ENCODE measurements at regions not wholly inside any gene's neighbourhood (a gene's known extent, or its start where the extent isn't known, plus 50 kb on each side); places are given as distances from the start of the nearest gene placed in this dataset.

DNA sequence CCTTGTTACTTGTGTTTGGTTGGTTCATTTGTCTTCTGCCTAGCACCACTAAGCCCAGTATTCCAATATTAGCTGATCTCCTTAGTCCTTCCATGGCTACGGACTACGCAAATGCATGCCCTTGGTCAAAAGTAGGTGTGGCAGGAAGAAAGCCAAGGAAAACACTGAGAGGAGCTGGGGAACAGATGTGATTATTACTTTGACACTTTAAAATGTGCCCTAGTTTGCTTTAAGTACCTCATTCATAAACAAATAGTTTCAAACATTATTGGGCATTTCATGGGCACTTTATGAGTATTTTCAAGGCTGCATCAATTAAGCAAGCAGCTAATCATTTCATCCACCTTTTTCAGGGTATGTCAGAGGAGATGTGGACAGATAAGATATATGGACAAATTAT, 60.1 kb upstream of the HDDC2 start:
- TF ChIP-seq, protein P1, sequence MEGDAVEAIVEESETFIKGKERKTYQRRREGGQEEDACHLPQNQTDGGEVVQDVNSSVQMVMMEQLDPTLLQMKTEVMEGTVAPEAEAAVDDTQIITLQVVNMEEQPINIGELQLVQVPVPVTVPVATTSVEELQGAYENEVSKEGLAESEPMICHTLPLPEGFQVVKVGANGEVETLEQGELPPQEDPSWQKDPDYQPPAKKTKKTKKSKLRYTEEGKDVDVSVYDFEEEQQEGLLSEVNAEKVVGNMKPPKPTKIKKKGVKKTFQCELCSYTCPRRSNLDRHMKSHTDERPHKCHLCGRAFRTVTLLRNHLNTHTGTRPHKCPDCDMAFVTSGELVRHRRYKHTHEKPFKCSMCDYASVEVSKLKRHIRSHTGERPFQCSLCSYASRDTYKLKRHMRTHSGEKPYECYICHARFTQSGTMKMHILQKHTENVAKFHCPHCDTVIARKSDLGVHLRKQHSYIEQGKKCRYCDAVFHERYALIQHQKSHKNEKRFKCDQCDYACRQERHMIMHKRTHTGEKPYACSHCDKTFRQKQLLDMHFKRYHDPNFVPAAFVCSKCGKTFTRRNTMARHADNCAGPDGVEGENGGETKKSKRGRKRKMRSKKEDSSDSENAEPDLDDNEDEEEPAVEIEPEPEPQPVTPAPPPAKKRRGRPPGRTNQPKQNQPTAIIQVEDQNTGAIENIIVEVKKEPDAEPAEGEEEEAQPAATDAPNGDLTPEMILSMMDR (IDR thresholded peaks at IDR 0.05; ENCODE audit: unreplicated experiment), result no peak

DNA sequence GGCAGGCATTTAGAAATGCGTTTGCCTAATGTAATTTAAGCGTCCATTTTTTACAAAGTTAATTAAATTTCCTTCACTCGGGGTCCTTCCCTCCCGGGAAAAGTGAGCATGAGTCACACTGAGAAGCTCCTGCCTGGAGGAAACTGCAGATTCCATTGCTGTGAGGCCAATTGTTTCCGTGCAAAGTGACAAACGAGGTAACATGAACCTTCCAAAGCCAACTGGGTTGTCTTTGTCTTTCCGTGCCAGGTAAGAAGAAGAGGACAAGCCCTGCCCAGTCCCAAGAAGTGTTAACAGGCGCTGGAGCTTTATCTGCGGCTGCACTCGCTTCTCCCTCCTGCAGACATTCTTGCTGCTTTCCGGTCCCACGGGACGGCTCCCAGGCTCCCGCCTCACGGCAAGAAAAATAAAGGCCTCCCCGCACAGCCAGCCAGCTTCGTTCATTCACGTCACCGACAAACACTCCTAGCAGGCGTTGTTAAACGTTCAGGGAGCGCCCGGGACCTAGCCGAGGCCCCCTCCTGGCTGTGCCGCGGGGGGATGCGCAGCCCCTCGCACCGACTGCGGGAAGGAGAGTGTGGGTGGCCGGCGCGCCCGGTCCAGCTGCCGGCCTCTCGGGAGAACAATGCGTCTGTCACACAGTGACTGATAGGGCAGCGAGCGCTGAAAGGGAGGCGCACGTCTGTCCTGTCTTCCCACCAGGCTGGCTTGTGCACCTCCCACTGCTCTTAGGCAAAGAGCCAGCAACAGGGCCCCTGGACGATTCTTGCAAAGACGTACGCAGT, 61.5 kb upstream of the HDDC2 start:
- H3K9me3 Mint-ChIP-seq (ENCODE audit: low read depth, unreplicated experiment), result no peaks in the 10 kb centered on the region
- intact Hi-C loops (cut with micrococcal nuclease; ENCODE audit: unreplicated experiment), result no loop called here
- H3K4me1 Mint-ChIP-seq (ENCODE audit: low read depth, unreplicated experiment), result peaks cover 8% of the 10 kb centered on the region
- H3K4me3 Mint-ChIP-seq (ENCODE audit: low read depth, unreplicated experiment), result peak overlapping the region; percentile 11
- BruUV-seq (replicated peaks), result no TSS peak
- TF ChIP-seq, protein P1 (IDR thresholded peaks at IDR 0.05; ENCODE audit: unreplicated experiment), result no peak
- CTCF ChIA-PET, result no interaction called here
- no peaks in the 10 kb centered on the region for H3K36me3 Mint-ChIP-seq (ENCODE audit: insufficient read depth, unreplicated experiment)
- DNase-seq, result peak; percentile 19
- no peak overlapping the region for H3K27ac Mint-ChIP-seq (ENCODE audit: unreplicated experiment)
- H3K27me3 Mint-ChIP-seq (ENCODE audit: unreplicated experiment), result peaks cover 57% of the 10 kb centered on the region

More for the DNA sequence above, 60.1 kb upstream of the HDDC2 start:
- H3K9me3 Mint-ChIP-seq (ENCODE audit: low read depth, unreplicated experiment), result no peaks in the 10 kb centered on the region
- peaks cover 8% of the 10 kb centered on the region for H3K4me1 Mint-ChIP-seq (ENCODE audit: low read depth, unreplicated experiment)
- DNase-seq, result no peak
- peaks cover 49% of the 10 kb centered on the region for H3K27me3 Mint-ChIP-seq (ENCODE audit: unreplicated experiment)
- no peak overlapping the region for H3K4me3 Mint-ChIP-seq (ENCODE audit: low read depth, unreplicated experiment)
- intact Hi-C loops (cut with micrococcal nuclease; ENCODE audit: unreplicated experiment), result no loop called here
- H3K36me3 Mint-ChIP-seq (ENCODE audit: insufficient read depth, unreplicated experiment), result no peaks in the 10 kb centered on the region
- CTCF ChIA-PET, result no interaction called here
- no peak overlapping the region for H3K27ac Mint-ChIP-seq (ENCODE audit: unreplicated experiment)
- BruUV-seq (replicated peaks), result no TSS peak

DNA sequence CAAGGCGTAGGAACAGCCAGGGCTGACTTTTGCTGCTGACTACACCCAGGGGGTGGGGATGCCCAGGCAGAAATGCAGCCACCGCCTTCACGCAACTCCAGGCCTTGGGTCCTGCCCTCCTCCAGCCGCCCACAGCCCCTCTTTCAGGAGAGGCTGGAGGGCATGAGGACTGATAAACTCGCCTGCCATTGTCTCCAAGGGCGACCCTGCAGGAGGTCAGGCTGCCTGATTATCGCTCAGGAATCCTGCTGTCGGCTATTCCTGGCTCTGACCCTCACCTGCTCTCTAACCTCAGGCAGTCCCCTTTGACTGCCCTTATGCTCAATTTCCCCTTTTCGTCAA, 62.0 kb upstream of the HDDC2 start:
- H3K4me3 Mint-ChIP-seq (ENCODE audit: low read depth, unreplicated experiment), result peak overlapping the region; percentile 11

DNA sequence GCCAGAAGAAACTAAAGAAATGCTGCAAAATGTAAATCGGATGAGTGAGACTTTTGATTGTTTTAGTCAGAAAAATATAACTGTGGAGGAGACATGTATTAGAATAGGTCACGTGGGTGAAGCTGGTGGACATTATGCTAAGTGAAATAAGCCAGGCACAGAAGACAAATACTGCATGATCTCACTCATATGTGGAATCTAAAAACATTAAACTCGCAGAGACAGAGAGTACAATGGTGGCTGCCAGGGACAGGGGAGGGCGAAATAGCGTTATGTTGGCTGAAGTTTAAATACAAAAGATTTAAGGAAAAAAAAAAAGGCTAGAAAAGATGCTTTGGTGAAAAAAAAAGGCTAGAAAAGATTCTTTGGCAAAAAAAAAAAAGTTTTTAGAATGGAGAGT, 63.5 kb upstream of the HDDC2 start:
- H3K27me3 Mint-ChIP-seq (ENCODE audit: unreplicated experiment), result peaks cover 47% of the 10 kb centered on the region
- intact Hi-C loops (cut with micrococcal nuclease; ENCODE audit: unreplicated experiment), result no loop called here
- no peaks in the 10 kb centered on the region for H3K9me3 Mint-ChIP-seq (ENCODE audit: low read depth, unreplicated experiment)
- no peaks in the 10 kb centered on the region for H3K36me3 Mint-ChIP-seq (ENCODE audit: insufficient read depth, unreplicated experiment)
- no peak for DNase-seq
- BruUV-seq (replicated peaks), result no TSS peak
- TF ChIP-seq, protein P1 (IDR thresholded peaks at IDR 0.05; ENCODE audit: unreplicated experiment), result no peak
- no peak overlapping the region for H3K27ac Mint-ChIP-seq (ENCODE audit: unreplicated experiment)
- H3K4me3 Mint-ChIP-seq (ENCODE audit: low read depth, unreplicated experiment), result no peak overlapping the region
- CTCF ChIA-PET, result no interaction called here
- H3K4me1 Mint-ChIP-seq (ENCODE audit: low read depth, unreplicated experiment), result peaks cover 8% of the 10 kb centered on the region

More for the DNA sequence above, 62.0 kb upstream of the HDDC2 start:
- BruUV-seq (replicated peaks), result no TSS peak
- Mint-ChIP-seq H3K9me3 (ENCODE audit: low read depth, unreplicated experiment) (no peaks in the 10 kb centered on the region), H3K27me3 (ENCODE audit: unreplicated experiment) (peaks cover 55% of the 10 kb centered on the region), H3K27ac (ENCODE audit: unreplicated experiment) (no peak overlapping the region), H3K36me3 (ENCODE audit: insufficient read depth, unreplicated experiment) (no peaks in the 10 kb centered on the region), H3K4me1 (ENCODE audit: low read depth, unreplicated experiment) (peaks cover 8% of the 10 kb centered on the region)
- CTCF ChIA-PET, result no interaction called here
- TF ChIP-seq, protein P1 (IDR thresholded peaks at IDR 0.05; ENCODE audit: unreplicated experiment), result no peak
- no peak for DNase-seq
- intact Hi-C loops (cut with micrococcal nuclease; ENCODE audit: unreplicated experiment), result no loop called here

Measured in Calu3 (cell line).